PFSK-1 (cell line): ENCODE measurements at regions not wholly inside any gene's neighbourhood (a gene's known extent, or its start where the extent isn't known, plus 50 kb on each side); places are given as distances from the start of the nearest gene placed in this dataset.

Experiments used
- FOXP2 ChIP-seq: optimal IDR thresholded peaks from 2 replicates; pipeline ENCODE3; 2011; ENCODE audit warnings: borderline replicate concordance, control low read depth, inconsistent platforms; ENCODE audit not compliant: insufficient read depth; ENCODE audit errors: extremely low read length, extremely low read depth
- POLR2AphosphoS5 ChIP-seq: IDR thresholded peaks from 2 replicates; pipeline ENCODE4 v1.6.1; 2012; ENCODE audit warnings: low read depth, mild to moderate bottlenecking, control low read depth, low read length, moderate library complexity
- SIN3A ChIP-seq: IDR thresholded peaks from 2 replicates; pipeline ENCODE4 v1.6.1; 2012; ENCODE audit warnings: mild to moderate bottlenecking, low read length, moderate library complexity, borderline replicate concordance; ENCODE audit not compliant: insufficient read depth
- TAF1 ChIP-seq: IDR thresholded peaks from 2 replicates; pipeline ENCODE4 v1.6.1; 2012; ENCODE audit warnings: low read length, control low read depth, borderline replicate concordance; ENCODE audit not compliant: insufficient read depth
- TF ChIP-seq, protein P1 (sequence below), 2 experiments: IDR thresholded peaks; 2 replicates each; pipeline versions ENCODE4 v1.6.1 to v1.8.0; 2011 to 2012; ENCODE audit warnings: low read depth in 2 of 2, low read length in 2 of 2, control low read depth in 1 of 2, inconsistent platforms in 1 of 2, mild to moderate bottlenecking in 1 of 2, moderate library complexity in 1 of 2; ENCODE audit not compliant: insufficient read depth in 1 of 2

DNA sequence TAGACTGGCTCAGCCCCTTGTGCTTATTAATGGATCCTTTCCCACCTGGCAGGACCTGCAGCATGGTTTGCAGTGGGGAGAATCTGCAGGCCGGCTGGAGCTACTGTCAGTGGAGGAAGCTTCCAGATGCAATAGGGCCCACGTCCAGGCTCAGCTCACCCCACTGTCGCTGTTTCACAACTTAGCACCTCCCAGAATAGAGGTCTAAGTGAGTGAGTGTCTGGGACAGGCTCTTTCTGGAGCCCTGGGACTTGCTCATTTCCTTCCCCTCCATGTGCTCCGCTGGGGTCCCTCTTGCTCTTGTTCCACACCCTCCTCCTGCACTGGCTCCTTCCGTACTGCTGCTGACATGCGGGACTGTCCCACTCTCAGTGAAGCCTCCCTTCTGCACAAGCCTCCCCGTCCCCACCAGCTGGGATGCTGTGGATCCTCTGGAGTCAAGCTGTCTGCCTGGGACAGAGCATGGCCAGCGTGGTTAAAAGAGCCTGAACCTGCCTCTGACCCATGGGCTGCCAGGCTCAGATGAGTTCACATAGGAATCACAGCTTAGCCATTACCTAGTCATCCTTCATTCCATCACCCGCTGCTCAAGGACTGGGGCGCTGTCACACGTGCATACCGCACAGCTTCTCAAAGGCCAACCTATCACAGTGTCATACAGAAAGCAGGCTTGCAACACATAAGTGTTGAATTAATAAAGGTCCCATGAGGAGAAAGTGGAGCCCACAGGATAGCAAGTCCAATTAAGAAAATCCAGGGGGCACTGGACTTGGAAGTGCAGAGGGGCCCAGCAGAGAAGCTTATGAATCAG lies 135.9 kb downstream of the ACKR3 start:
- TF ChIP-seq, protein P1, sequence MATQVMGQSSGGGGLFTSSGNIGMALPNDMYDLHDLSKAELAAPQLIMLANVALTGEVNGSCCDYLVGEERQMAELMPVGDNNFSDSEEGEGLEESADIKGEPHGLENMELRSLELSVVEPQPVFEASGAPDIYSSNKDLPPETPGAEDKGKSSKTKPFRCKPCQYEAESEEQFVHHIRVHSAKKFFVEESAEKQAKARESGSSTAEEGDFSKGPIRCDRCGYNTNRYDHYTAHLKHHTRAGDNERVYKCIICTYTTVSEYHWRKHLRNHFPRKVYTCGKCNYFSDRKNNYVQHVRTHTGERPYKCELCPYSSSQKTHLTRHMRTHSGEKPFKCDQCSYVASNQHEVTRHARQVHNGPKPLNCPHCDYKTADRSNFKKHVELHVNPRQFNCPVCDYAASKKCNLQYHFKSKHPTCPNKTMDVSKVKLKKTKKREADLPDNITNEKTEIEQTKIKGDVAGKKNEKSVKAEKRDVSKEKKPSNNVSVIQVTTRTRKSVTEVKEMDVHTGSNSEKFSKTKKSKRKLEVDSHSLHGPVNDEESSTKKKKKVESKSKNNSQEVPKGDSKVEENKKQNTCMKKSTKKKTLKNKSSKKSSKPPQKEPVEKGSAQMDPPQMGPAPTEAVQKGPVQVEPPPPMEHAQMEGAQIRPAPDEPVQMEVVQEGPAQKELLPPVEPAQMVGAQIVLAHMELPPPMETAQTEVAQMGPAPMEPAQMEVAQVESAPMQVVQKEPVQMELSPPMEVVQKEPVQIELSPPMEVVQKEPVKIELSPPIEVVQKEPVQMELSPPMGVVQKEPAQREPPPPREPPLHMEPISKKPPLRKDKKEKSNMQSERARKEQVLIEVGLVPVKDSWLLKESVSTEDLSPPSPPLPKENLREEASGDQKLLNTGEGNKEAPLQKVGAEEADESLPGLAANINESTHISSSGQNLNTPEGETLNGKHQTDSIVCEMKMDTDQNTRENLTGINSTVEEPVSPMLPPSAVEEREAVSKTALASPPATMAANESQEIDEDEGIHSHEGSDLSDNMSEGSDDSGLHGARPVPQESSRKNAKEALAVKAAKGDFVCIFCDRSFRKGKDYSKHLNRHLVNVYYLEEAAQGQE (IDR thresholded peaks at IDR 0.05; ENCODE audit: insufficient read depth in 1 of 2, low read depth in 2 of 2, low read length in 2 of 2): no peak
- no peak for TF ChIP-seq FOXP2

DNA sequence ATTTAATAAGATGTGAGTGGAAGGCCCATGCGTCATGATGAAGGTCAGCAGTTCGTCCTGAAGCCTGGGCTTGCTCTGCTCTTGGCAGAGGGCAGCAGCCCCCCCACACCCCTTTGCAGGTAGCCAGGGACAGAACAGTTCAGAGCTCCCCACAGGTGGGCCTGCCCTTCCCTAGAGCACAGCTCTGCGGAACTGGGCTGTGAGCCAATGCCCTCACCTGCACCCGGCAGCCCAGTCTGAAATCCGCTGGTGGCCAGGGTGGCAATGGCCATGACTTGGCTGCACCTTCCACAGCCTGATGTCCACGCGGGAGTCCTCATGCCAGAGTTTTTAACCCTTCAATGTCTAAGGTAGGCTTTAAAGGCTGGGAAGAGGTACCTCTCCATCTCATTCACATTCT lies 136.7 kb downstream of the ACKR3 start:
- TF ChIP-seq FOXP2 (no peak), POLR2AphosphoS5 (no peak), SIN3A (no peak), TAF1 (no peak)
- TF ChIP-seq, protein P1 (IDR thresholded peaks at IDR 0.05; ENCODE audit: insufficient read depth in 1 of 2, low read depth in 2 of 2, low read length in 2 of 2): no peak

DNA sequence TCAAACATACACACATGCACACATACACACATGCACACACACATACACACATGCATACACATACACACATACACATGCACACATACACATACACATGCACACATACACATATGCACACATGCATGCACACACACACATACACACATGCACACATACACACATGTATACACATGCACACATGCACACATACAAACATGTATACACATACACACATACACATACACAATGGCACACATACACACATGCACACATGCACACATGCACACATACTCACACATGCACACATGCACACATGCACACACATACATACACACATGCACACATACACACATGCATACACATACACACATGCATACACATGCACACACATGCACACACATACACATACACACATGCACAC lies 137.2 kb downstream of the ACKR3 start:
- TF ChIP-seq SIN3A (no peak), POLR2AphosphoS5 (no peak), FOXP2 (no peak), TAF1 (no peak)
- TF ChIP-seq, protein P1 (IDR thresholded peaks at IDR 0.05; ENCODE audit: insufficient read depth in 1 of 2, low read depth in 2 of 2, low read length in 2 of 2): no peak

DNA sequence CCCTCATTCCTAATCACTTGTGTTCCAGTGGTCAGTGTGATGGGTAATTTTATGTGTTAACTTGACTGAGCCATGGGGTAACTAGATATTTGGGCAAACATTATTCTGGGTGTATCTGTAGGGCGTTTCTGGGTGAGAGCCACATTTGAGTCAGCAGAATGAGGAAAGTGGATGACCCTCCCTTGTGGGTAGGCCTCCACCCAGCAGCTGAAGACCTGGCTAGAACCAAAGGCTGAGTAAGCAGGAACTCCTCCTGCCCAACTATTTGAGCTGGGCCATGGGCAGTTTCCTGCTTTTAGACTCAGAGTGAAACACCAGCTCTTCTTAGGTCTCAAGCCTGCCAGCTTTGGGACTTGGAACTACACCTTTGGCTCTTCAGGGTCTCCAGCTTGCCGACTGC lies 141.8 kb downstream of the ACKR3 start:
- TF ChIP-seq FOXP2: no peak
- no peak for TF ChIP-seq TAF1
- TF ChIP-seq, protein P1 (IDR thresholded peaks at IDR 0.05; ENCODE audit: insufficient read depth in 1 of 2, low read depth in 2 of 2, low read length in 2 of 2): no peak
- TF ChIP-seq POLR2AphosphoS5: no peak

DNA sequence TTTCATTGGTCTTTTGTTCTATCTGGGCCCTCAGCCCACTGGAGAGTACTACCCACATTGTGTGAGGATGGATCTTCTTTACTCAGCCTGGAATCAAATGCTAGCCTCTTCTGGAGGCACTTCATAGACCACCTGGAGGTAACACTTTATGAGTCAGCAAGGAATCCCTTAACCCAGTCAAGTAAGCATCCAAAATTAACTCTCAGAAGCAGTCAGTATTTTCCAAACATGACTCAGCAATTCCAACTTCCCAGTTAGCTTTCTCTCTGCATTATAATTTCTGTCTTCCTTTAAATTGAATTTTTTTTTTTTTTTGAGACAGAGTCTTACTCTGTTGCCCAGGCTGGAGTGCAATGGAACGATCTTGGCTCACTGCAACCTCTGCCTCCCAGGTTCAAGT lies 142.7 kb downstream of the ACKR3 start:
- TF ChIP-seq, protein P1 (IDR thresholded peaks at IDR 0.05; ENCODE audit: insufficient read depth in 1 of 2, low read depth in 2 of 2, low read length in 2 of 2): no peak
- TF ChIP-seq FOXP2: no peak
- no peak for TF ChIP-seq TAF1
- no peak for TF ChIP-seq POLR2AphosphoS5
- no peak for TF ChIP-seq SIN3A
